HepG2 (cell line): ENCODE measurements at regions not wholly inside any gene's neighbourhood (a gene's known extent, or its start where the extent isn't known, plus 50 kb on each side); places are given as distances from the start of the nearest gene placed in this dataset.

Experiments
- ATAC-seq: fragments of 200-7000 bp; cut with Tn5 transposase; 3 replicates; pipeline ENCODE4 v1.9.1; 2020; ENCODE audit warnings: mild to moderate bottlenecking, moderate library complexity
- BruUV-seq: library from RNA; stranded (reverse); fragments of 400-500 nt; replicated peaks from 2 replicates; lab custom pipeline; 2021; lab: Mats Ljungman, UMichigan
- CTCF ChIA-PET: fragments of 300-600 bp; formaldehyde crosslinking; extraction: SDS; loops from one replicate; lab custom pipeline; 2021; ENCODE audit warnings: low total read pairs, inconsistent platforms, low intra/inter-chr PET ratio; lab: Yijun Ruan, JAX
- POLR2A ChIA-PET: fragments of 350-600 bp; sonication (Branson Sonifier 250); formaldehyde crosslinking; loops from one replicate; lab custom pipeline; 2020; ENCODE audit warnings: antibody characterized with exemption, inconsistent platforms; lab: Yijun Ruan, JAX
- DNase-seq: peaks from one replicate; pipeline ENCODE4 v3.0.0-alpha.2; 2015; ENCODE audit warnings: low spot score
- FAIRE-seq: peaks from 3 replicates; lab custom pipeline; 2011; peaks lifted over from hg19 to GRCh38; lab: Jason Lieb, UNC
- H2AFZ ChIP-seq: one replicate; pipeline ENCODE4 v1.6.1; 2011; ENCODE audit warnings: low read length, inconsistent platforms
- H3K27ac ChIP-seq: fragments of 300-600 bp; 3 replicates; pipeline ENCODE4 v1.8.0; 2011; ENCODE audit warnings: mixed run types, mild to moderate bottlenecking, mixed read lengths, low read length, inconsistent platforms; ENCODE audit not compliant: insufficient read depth; ENCODE audit errors: extremely low read length
- H3K27me3 ChIP-seq, 2 experiments: fragments of 200-600 bp in 1 of 2; 2 replicates in 1 of 2; 3 replicates in 1 of 2; pipeline versions ENCODE4 v1.6.0 to v1.8.0; 2011; ENCODE audit warnings: low read length in 2 of 2, mild to moderate bottlenecking in 2 of 2, moderate library complexity in 2 of 2, inconsistent platforms in 1 of 2; ENCODE audit not compliant: insufficient read depth in 2 of 2, control insufficient read depth in 1 of 2
- H3K36me3 ChIP-seq, 2 experiments: fragments of 200-600 bp in 1 of 2; replicated peaks in 1 of 2; 2 replicates in 1 of 2; 3 replicates in 1 of 2; pipeline versions ENCODE4 v1.5.1 to v1.8.0; 2011; ENCODE audit warnings: low read length in 2 of 2, inconsistent platforms in 1 of 2; ENCODE audit not compliant: insufficient read depth in 2 of 2, control insufficient read depth in 1 of 2
- H3K4me1 ChIP-seq: 2 replicates; pipeline ENCODE4 v1.5.1; 2012; ENCODE audit warnings: low read length, inconsistent platforms; ENCODE audit not compliant: insufficient read depth
- H3K4me2 ChIP-seq: 2 replicates; pipeline ENCODE4 v1.6.0; 2011; ENCODE audit warnings: low read depth, low read length, inconsistent platforms
- H3K4me3 ChIP-seq, 3 experiments: fragments of 200-600 bp in 1 of 3; sonication (generic), shearing (Covaris generic) in 1 of 3; replicated peaks in 1 of 3; 2 replicates each; pipeline ENCODE4 v1.5.1; 2011 to 2016; ENCODE audit warnings: low read length in 3 of 3, inconsistent platforms in 2 of 3, low read depth in 2 of 3, mild to moderate bottlenecking in 2 of 3, control low read depth in 1 of 3, mixed read lengths in 1 of 3; ENCODE audit not compliant: insufficient read depth in 1 of 3
- H3K79me2 ChIP-seq: one replicate; pipeline ENCODE4 v1.6.1; 2011; ENCODE audit warnings: low read length, inconsistent platforms; ENCODE audit not compliant: insufficient read depth
- H3K9ac ChIP-seq: 2 replicates; pipeline ENCODE4 v1.6.0; 2011; ENCODE audit warnings: mild to moderate bottlenecking, low read depth, low read length, inconsistent platforms; ENCODE audit not compliant: insufficient read depth
- H3K9me3 ChIP-seq: 2 replicates; pipeline ENCODE4 v1.5.1; 2012; ENCODE audit warnings: mild to moderate bottlenecking, low read length
- H4K20me1 ChIP-seq: 2 replicates; pipeline ENCODE4 v1.6.0; 2011; ENCODE audit warnings: inconsistent platforms, mild to moderate bottlenecking, low read length, moderate library complexity; ENCODE audit not compliant: insufficient read depth
- CREB1 ChIP-seq, 2 experiments: fragments of 450-650 bp in 1 of 2; IDR thresholded peaks; 2 replicates each; pipeline ENCODE4 v1.6.1; 2016 to 2017; ENCODE audit warnings: control low read depth in 1 of 2, mild to moderate bottlenecking in 1 of 2, missing compliant biosample characterization in 1 of 2, missing genetic modification characterization in 1 of 2
- ISL2 ChIP-seq: sonication (generic); formaldehyde crosslinking; IDR thresholded peaks from 2 replicates; pipeline ENCODE4 v1.5.0; 2020; ENCODE audit warnings: missing genetic modification reagents
- JUN ChIP-seq: sonication (generic); formaldehyde crosslinking; IDR thresholded peaks from 2 replicates; pipeline ENCODE4 v1.4.0; 2020; ENCODE audit warnings: mild to moderate bottlenecking, missing genetic modification reagents
- MAFK ChIP-seq, 2 experiments: IDR thresholded peaks in 1 of 2; conservative IDR thresholded peaks in 1 of 2; 2 replicates each; pipeline ENCODE4 v1.6.1; 2011; ENCODE audit warnings: improper control_type of control experiment in 2 of 2, low read length in 2 of 2
- ZNF18 ChIP-seq: sonication (generic); formaldehyde crosslinking; IDR thresholded peaks from 2 replicates; pipeline ENCODE4 v1.8.0; 2022; ENCODE audit warnings: mild to moderate bottlenecking, missing genetic modification reagents; ENCODE audit not compliant: insufficient replicate concordance
- ZNF772 ChIP-seq: sonication (generic); formaldehyde crosslinking; IDR thresholded peaks from 2 replicates; pipeline ENCODE4 v1.5.0; 2020; ENCODE audit warnings: mild to moderate bottlenecking, missing genetic modification reagents
- WGBS: methylation state at CpG from one replicate; pipeline ENCODE4 v1.1.6; 2017; ENCODE audit warnings: low lambda C conversion rate; 5-methylcytosine and 5-hydroxymethylcytosine counted together
- in situ Hi-C: cut with HindIII; loops from 2 replicates; pipeline ENCODE4 v1.10.0; 2017; ENCODE audit warnings: low pct_unique_long_range_greater_than_20kb; ENCODE audit not compliant: extremely low pct_ligation_motif_present
- intact Hi-C: fragments of 100-400 bp; cut with micrococcal nuclease; formaldehyde crosslinking; loops from one replicate; pipeline ENCODE4 v1.10.0; 2022; ENCODE audit not compliant: unreplicated experiment

DNA sequence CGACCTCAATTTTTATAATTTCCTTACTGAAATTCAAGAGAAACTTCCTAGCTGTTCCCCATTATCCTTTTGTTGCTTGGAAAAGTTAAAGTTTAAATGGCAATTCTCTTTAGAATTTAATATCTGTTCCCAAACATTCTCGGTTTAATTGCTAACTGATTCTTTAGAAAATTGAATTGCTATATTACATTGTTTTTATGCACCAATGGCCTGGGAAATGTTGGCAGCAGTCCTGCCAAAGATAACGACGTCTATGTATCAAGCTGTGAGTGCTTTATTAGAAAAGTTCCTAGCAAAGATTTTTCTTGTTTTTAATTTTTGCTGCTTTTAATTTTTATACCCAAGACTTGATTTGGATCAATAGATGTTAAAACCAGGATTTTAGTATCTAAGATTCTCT, 167.8 kb upstream of the HDAC4 start:
- Histone ChIP-seq H3K79me2 (no peaks in the 10 kb centered on the region), H3K4me2 (no peak overlapping the region), H3K9me3 (no peaks in the 10 kb centered on the region), H3K27ac (no peak overlapping the region), H3K36me3 (no peaks in the 10 kb centered on the region), H4K20me1 (no peaks in the 10 kb centered on the region), H3K9ac (no peak overlapping the region), H2AFZ (no peak overlapping the region), H3K4me3 (no peak overlapping the region), H3K4me1 (peaks cover 27% of the 10 kb centered on the region), H3K27me3 (peaks cover 0 to 58% of the 10 kb centered on the region in 2 experiments; a peak in 4 of 5 replicates)
- no peak for TF ChIP-seq CREB1 (IDR thresholded peaks at IDR 0.05)
- no peak for TF ChIP-seq CREB1 (CRISPR knock-in tag; IDR thresholded peaks at IDR 0.05)
- TF ChIP-seq ZNF772 (CRISPR knock-in tag), result no peak
- TF ChIP-seq ZNF18 (CRISPR knock-in tag), result no peak
- in situ Hi-C loops (no loop called here), intact Hi-C loops (no loop called here)
- no peak for DNase-seq
- no TSS peak for BruUV-seq
- FAIRE-seq, result no peak
- no peak for ATAC-seq
- WGBS, result 13% methylated on average over 4 of the region's 4 CpGs
- ChIA-PET POLR2A (no interaction called here), CTCF (no interaction called here)

DNA sequence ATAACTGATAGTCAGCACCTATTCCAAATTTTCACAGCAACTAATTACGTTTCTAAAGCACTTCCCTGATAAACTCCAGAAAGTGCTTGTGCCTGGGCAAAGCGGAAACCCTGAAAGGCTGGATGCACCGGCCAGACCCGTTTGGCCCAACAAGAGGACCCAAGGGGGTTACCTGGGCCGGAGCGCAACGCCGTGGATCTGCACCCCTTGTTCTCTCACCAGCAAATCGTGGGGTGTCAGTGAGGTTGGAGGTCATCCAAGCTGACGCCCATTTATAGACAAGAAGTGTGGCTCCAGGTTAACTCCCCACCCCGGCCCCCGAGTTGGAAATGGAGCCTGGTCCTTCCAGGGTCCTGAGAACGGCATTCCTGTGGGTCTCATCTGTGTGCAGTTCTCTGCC, 167.0 kb upstream of the HDAC4 start:
- no peak overlapping the region for H3K4me2 ChIP-seq
- no peaks in the 10 kb centered on the region for H3K36me3 ChIP-seq
- intact Hi-C loops, result no loop called here
- FAIRE-seq (no peak), ATAC-seq (no peak), DNase-seq (no peak)
- in situ Hi-C loops, result no loop called here
- peaks cover 20% of the 10 kb centered on the region for H3K4me1 ChIP-seq
- ChIA-PET POLR2A (no interaction called here), CTCF (no interaction called here)
- no peaks in the 10 kb centered on the region for H4K20me1 ChIP-seq
- no peak overlapping the region for H2AFZ ChIP-seq
- H3K79me2 ChIP-seq, result no peaks in the 10 kb centered on the region
- peaks cover 0 to 66% of the 10 kb centered on the region in 2 experiments; a peak in 4 of 5 replicates for H3K27me3 ChIP-seq
- no peak for TF ChIP-seq ISL2 (CRISPR knock-in tag)
- TF ChIP-seq MAFK (conservative IDR thresholded peaks at IDR 0.05 in 1 of 2, IDR thresholded peaks at IDR 0.05 in 1 of 2; ENCODE audit: low read length in 2 of 2), result peak in 1 of 2 experiments; percentile 58; a peak in 2 of 4 replicates
- no peak for TF ChIP-seq JUN (CRISPR knock-in tag)
- H3K27ac ChIP-seq, result no peak overlapping the region
- WGBS, result 48% methylated on average over 11 of the region's 13 CpGs
- no peak overlapping the region for H3K4me3 ChIP-seq
- no TSS peak for BruUV-seq
- H3K9me3 ChIP-seq, result no peaks in the 10 kb centered on the region
- no peak overlapping the region for H3K9ac ChIP-seq
